Cardiac fibroblast (primary cell): ENCODE measurements at regions not wholly inside any gene's neighbourhood (a gene's known extent, or its start where the extent isn't known, plus 50 kb on each side); places are given as distances from the start of the nearest gene placed in this dataset.

Experiments used
- DNase-seq, 2 donors: peaks; one replicate each; pipeline versions ENCODE4 v3.0.0 to v3.0.0-alpha.2; 2010; ENCODE audit warnings: low read depth in 2 of 2
- H3K4me3 ChIP-seq, 2 donors: replicated peaks in 1 of 2; 1 replicate in 1 of 2; 2 replicates in 1 of 2; pipeline ENCODE4 v1.5.1; 2011; ENCODE audit warnings: low read depth in 2 of 2, low read length in 2 of 2, mild to moderate bottlenecking in 2 of 2, moderate library complexity in 1 of 2
- TF ChIP-seq, protein P1 (sequence below): IDR thresholded peaks from one replicate; pipeline ENCODE4 v1.5.1; 2011; ENCODE audit warnings: low read depth, mild to moderate bottlenecking, low read length, inconsistent platforms

- no peak for DNase-seq
Observed at GRCh38 chr11:79990141-79990540, 549.3 kb upstream of the TENM4 start.

DNA sequence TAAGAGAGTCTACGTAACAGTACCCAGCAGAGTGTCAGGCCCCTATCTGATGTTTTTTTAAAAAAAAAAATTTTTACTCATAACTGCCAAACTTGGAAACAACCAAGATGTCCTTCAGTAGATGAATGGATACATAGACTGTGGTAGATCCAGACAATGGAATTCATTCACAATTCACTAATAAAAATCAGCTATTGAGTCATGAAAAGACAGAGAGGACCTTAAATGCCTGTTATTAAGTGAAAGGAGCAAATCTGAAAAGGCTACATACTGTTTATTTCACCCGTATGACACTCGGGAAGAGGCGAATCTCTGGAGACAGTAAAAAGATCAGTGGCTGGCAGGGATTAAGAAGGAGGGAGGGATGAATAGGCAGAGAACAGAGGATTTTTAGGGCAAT lies 541.4 kb upstream of the TENM4 start:
- no peak for DNase-seq
- H3K4me3 ChIP-seq: no peak overlapping the region
- TF ChIP-seq, protein P1, sequence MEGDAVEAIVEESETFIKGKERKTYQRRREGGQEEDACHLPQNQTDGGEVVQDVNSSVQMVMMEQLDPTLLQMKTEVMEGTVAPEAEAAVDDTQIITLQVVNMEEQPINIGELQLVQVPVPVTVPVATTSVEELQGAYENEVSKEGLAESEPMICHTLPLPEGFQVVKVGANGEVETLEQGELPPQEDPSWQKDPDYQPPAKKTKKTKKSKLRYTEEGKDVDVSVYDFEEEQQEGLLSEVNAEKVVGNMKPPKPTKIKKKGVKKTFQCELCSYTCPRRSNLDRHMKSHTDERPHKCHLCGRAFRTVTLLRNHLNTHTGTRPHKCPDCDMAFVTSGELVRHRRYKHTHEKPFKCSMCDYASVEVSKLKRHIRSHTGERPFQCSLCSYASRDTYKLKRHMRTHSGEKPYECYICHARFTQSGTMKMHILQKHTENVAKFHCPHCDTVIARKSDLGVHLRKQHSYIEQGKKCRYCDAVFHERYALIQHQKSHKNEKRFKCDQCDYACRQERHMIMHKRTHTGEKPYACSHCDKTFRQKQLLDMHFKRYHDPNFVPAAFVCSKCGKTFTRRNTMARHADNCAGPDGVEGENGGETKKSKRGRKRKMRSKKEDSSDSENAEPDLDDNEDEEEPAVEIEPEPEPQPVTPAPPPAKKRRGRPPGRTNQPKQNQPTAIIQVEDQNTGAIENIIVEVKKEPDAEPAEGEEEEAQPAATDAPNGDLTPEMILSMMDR: no peak

More at GRCh38 chr11:79990141-79990540, 549.3 kb upstream of the TENM4 start:
- TF ChIP-seq, protein P1: no peak
- no peak overlapping the region for H3K4me3 ChIP-seq

DNA sequence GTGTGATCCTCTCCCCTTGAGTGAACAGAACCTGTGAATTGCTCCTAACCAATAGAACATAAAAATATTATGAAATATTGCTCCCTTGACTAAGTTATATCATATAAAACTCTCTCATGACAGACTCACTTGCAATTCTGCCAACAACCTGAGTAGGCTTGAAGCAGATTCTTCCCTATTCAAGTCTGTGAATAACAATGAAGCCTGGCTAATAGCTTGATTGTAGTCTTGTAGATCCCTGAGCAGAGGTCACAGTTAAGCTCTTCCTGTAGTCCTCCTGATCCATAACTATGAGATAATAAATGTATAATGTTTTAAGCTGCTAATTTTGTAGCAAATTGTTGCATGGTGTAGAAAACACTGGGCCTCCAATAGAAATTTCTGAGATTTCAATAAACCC lies 540.1 kb upstream of the TENM4 start:
- DNase-seq: no peak
- no peak overlapping the region for H3K4me3 ChIP-seq
- TF ChIP-seq, protein P1: no peak

- H3K4me3 ChIP-seq: no peak overlapping the region
- DNase-seq: peak in 1 of 2 donors; percentile 4
- TF ChIP-seq, protein P1: no peak
Observed at GRCh38 chr11:79973721-79974617, 533.1 kb upstream of the TENM4 start.

GRCh38 chr11:79971255-79971654 lies 530.4 kb upstream of the TENM4 start:
- DNase-seq: no peak
- no peak overlapping the region for H3K4me3 ChIP-seq
- TF ChIP-seq, protein P1: no peak

- TF ChIP-seq, protein P1: no peak
- no peak for DNase-seq
- no peak overlapping the region for H3K4me3 ChIP-seq
Observed at GRCh38 chr11:79966592-79966991, 525.8 kb upstream of the TENM4 start.
